Neuronal stem cell (in vitro differentiated cells): ENCODE measurements at regions not wholly inside any gene's neighbourhood (a gene's known extent, or its start where the extent isn't known, plus 50 kb on each side); places are given as distances from the start of the nearest gene placed in this dataset.
A peak's percentile ranks its signal among the peaks of the same experiment; 100 is the strongest.

ENCODE experiments used
- DNase-seq: peaks from one replicate; pipeline ENCODE4 v3.0.0-alpha.2; 2013; ENCODE audit warnings: low spot score
- H2AFZ ChIP-seq: one replicate; pipeline ENCODE4 v1.6.1; 2013; ENCODE audit warnings: mild to moderate bottlenecking, low read length, inconsistent platforms
- H2AK5ac ChIP-seq: 2 replicates; pipeline ENCODE4 v1.6.1; 2013; ENCODE audit warnings: low read depth, mild to moderate bottlenecking, inconsistent platforms, low read length, moderate library complexity, mixed read lengths
- H2BK120ac ChIP-seq: 2 replicates; pipeline ENCODE4 v1.6.1; 2013; ENCODE audit warnings: low read depth, mild to moderate bottlenecking, inconsistent platforms, low read length, moderate library complexity, mixed read lengths
- H2BK12ac ChIP-seq: one replicate; pipeline ENCODE4 v1.6.1; 2013; ENCODE audit warnings: low read length, inconsistent platforms
- H2BK15ac ChIP-seq: 2 replicates; pipeline ENCODE4 v1.6.1; 2013; ENCODE audit warnings: mild to moderate bottlenecking, low read length, inconsistent platforms, mixed read lengths
- H2BK5ac ChIP-seq: one replicate; pipeline ENCODE4 v1.6.1; 2013; ENCODE audit warnings: inconsistent platforms, mild to moderate bottlenecking, low read length, moderate library complexity
- H3K14ac ChIP-seq: one replicate; pipeline ENCODE4 v1.6.1; 2013; ENCODE audit warnings: low read length, inconsistent platforms
- H3K18ac ChIP-seq: 2 replicates; pipeline ENCODE4 v1.6.1; 2013; ENCODE audit warnings: low read length, inconsistent platforms
- H3K23ac ChIP-seq: 2 replicates; pipeline ENCODE4 v1.6.1; 2013; ENCODE audit warnings: low read depth, mild to moderate bottlenecking, mixed read lengths, low read length, inconsistent platforms; ENCODE audit not compliant: poor library complexity
- H3K27ac ChIP-seq: replicated peaks from 3 replicates; pipeline ENCODE4 v1.5.1; 2013; ENCODE audit warnings: low read length, inconsistent platforms
- H3K27me3 ChIP-seq, 3 experiments: 2 replicates each; pipeline ENCODE4 v1.6.1; 2013; ENCODE audit warnings: low read length in 3 of 3, mild to moderate bottlenecking in 2 of 3, inconsistent platforms in 1 of 3, low read depth in 1 of 3, mixed read lengths in 1 of 3, moderate library complexity in 1 of 3; ENCODE audit not compliant: control insufficient read depth in 3 of 3, insufficient read depth in 3 of 3
- H3K36me3 ChIP-seq, 2 donors: replicated peaks in 1 of 2; 2 replicates each; pipeline ENCODE4 v1.6.1; 2013; ENCODE audit warnings: low read length in 2 of 2; ENCODE audit not compliant: control insufficient read depth in 2 of 2, insufficient read depth in 2 of 2
- H3K4ac ChIP-seq: 2 replicates; pipeline ENCODE4 v1.6.1; 2013; ENCODE audit warnings: inconsistent platforms, mild to moderate bottlenecking, low read length, moderate library complexity
- H3K4me1 ChIP-seq, 2 donors: 1 replicate in 1 of 2; 2 replicates in 1 of 2; pipeline ENCODE4 v1.6.1; 2013; ENCODE audit warnings: low read length in 2 of 2, low read depth in 1 of 2; ENCODE audit not compliant: control insufficient read depth in 2 of 2, insufficient read depth in 1 of 2
- H3K4me2 ChIP-seq: one replicate; pipeline ENCODE4 v1.6.1; 2013; ENCODE audit warnings: mild to moderate bottlenecking, low read length, inconsistent platforms; ENCODE audit not compliant: insufficient read depth, poor library complexity, severe bottlenecking
- H3K4me3 ChIP-seq, 2 donors: 2 replicates each; pipeline ENCODE4 v1.5.1; 2013; ENCODE audit warnings: low read length in 2 of 2, mild to moderate bottlenecking in 2 of 2, inconsistent platforms in 1 of 2, moderate library complexity in 1 of 2
- H3K79me1 ChIP-seq: one replicate; pipeline ENCODE4 v1.6.1; 2013; ENCODE audit warnings: low read depth, mild to moderate bottlenecking, inconsistent platforms, low read length, moderate library complexity
- H3K9ac ChIP-seq: one replicate; pipeline ENCODE4 v1.6.1; 2013; ENCODE audit warnings: mild to moderate bottlenecking, low read depth, low read length, inconsistent platforms; ENCODE audit not compliant: poor library complexity
- H3K9me3 ChIP-seq, 2 donors: replicated peaks in 1 of 2; 2 replicates each; pipeline versions ENCODE3 to v1.6.1; 2013; ENCODE audit warnings: low read length in 2 of 2, mild to moderate bottlenecking in 2 of 2, inconsistent platforms in 1 of 2, low read depth in 1 of 2, mixed read lengths in 1 of 2, moderate library complexity in 1 of 2; ENCODE audit not compliant: control insufficient read depth in 2 of 2, insufficient read depth in 1 of 2
- H4K8ac ChIP-seq: one replicate; pipeline ENCODE4 v1.6.1; 2013; ENCODE audit warnings: low read depth, mild to moderate bottlenecking, inconsistent platforms, low read length, moderate library complexity
- H4K91ac ChIP-seq: one replicate; pipeline ENCODE4 v1.6.1; 2013; ENCODE audit warnings: low read length, low read depth, mild to moderate bottlenecking, inconsistent platforms; ENCODE audit not compliant: poor library complexity
- WGBS, 2 donors: extraction: QIAGEN DNeasy Blood & Tissue Kit; methylation state at CpG; one replicate each; pipeline ENCODE4 v1.1.7; 2013; ENCODE audit warnings: missing lambda C conversion rate in 2 of 2, mixed read lengths in 1 of 2; ENCODE audit not compliant: insufficient read length in 2 of 2, insufficient replicate concordance in 1 of 2; ENCODE audit errors: extremely low coverage in 2 of 2; 5-methylcytosine and 5-hydroxymethylcytosine counted together

DNA sequence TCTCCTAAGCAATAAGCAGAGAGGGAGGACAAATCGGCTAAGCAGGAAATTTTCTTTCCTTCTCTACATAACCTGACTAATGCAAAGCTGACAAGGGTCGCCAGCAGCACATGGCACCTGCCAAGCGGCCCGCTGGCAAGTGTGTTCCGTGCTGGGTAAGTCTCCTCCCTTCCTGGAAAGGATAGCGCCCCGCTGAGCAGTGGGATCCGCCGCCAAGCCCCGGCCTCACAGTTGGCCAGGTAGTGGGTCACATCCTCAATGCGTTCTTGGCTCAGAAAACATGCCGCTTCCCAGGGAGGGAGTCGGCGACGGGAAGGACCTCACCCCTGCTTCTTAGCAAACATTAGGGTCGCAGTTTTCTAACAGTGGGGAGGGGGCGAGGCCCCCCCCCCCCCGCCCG lies 488.9 kb upstream of the NUPR2 start:
- Histone ChIP-seq H3K4ac (no peak overlapping the region), H3K9ac (no peak overlapping the region), H3K4me1 (no peaks in the 10 kb centered on the region), H2BK5ac (no peak overlapping the region), H2AK5ac (no peak overlapping the region), H2BK12ac (no peak overlapping the region), H3K18ac (no peak overlapping the region), H2BK120ac (no peak overlapping the region), H3K79me1 (no peaks in the 10 kb centered on the region), H3K14ac (no peak overlapping the region), H3K27me3 (no peaks in the 10 kb centered on the region), H3K27ac (no peak overlapping the region), H4K8ac (no peak overlapping the region), H3K4me3 (no peak overlapping the region), H4K91ac (no peak overlapping the region), H2AFZ (no peak overlapping the region), H2BK15ac (no peak overlapping the region), H3K4me2 (no peak overlapping the region), H3K9me3 (peaks cover 0 to 8% of the 10 kb centered on the region in 2 donors), H3K36me3 (no peaks in the 10 kb centered on the region), H3K23ac (no peak overlapping the region)
- no CpG with 5 or more reads among the region's 19 CpGs for WGBS, 2 donors
- DNase-seq: no peak

GRCh38 chr7:56578612-56579011 lies 462.4 kb upstream of the NUPR2 start:
- no peak overlapping the region for H3K4ac ChIP-seq
- WGBS, 2 donors: no CpG with 5 or more reads among the region's 2 CpGs

DNA sequence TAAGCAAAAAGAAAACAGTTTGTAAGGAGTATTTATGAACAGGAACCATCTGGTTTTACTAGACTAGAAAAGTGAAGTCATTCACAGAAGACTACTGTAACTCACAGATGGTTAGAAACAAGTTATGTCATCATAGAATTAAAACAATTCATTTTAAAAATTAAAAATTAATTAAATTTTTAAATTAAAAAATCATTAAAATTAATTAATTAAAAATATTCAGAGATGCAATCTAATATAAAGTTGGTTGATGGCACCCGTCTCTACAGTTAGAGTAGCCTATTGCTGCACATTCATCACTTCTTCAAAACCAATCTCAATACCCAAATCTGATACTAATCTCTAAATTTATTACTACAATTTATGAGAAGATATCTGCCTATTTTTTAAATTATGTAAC lies 454.8 kb upstream of the NUPR2 start:
- Histone ChIP-seq H4K8ac (no peak overlapping the region), H3K14ac (no peak overlapping the region), H3K18ac (no peak overlapping the region), H2AFZ (no peak overlapping the region), H3K27me3 (no peaks in the 10 kb centered on the region), H3K23ac (no peak overlapping the region), H3K9ac (no peak overlapping the region), H3K36me3 (no peaks in the 10 kb centered on the region), H3K79me1 (no peaks in the 10 kb centered on the region), H2AK5ac (no peak overlapping the region), H4K91ac (no peak overlapping the region), H2BK15ac (no peak overlapping the region), H3K27ac (no peak overlapping the region), H2BK12ac (no peak overlapping the region), H2BK5ac (no peak overlapping the region), H2BK120ac (no peak overlapping the region), H3K9me3 (peaks cover 0 to 14% of the 10 kb centered on the region in 2 donors), H3K4ac (no peak overlapping the region), H3K4me3 (no peak overlapping the region), H3K4me1 (no peaks in the 10 kb centered on the region), H3K4me2 (no peak overlapping the region)
- no CpG with 5 or more reads among the region's 1 CpG for WGBS, 2 donors
- no peak for DNase-seq

More at GRCh38 chr7:56578612-56579011, 462.4 kb upstream of the NUPR2 start:
- Histone ChIP-seq H3K4me1 (no peaks in the 10 kb centered on the region), H3K36me3 (no peaks in the 10 kb centered on the region), H3K23ac (no peak overlapping the region), H2BK5ac (no peak overlapping the region), H2BK15ac (no peak overlapping the region), H4K8ac (no peak overlapping the region), H2AK5ac (no peak overlapping the region), H3K79me1 (no peaks in the 10 kb centered on the region), H2BK12ac (no peak overlapping the region), H3K9ac (no peak overlapping the region), H3K9me3 (peaks cover 0 to 11% of the 10 kb centered on the region in 2 donors), H3K4me2 (no peak overlapping the region), H2AFZ (no peak overlapping the region), H3K18ac (no peak overlapping the region), H3K27ac (no peak overlapping the region), H3K4me3 (no peak overlapping the region), H2BK120ac (no peak overlapping the region), H3K27me3 (no peaks in the 10 kb centered on the region), H3K14ac (no peak overlapping the region), H4K91ac (no peak overlapping the region)
- no peak for DNase-seq

- Histone ChIP-seq H2BK120ac (no peak overlapping the region), H2AFZ (no peak overlapping the region), H4K8ac (no peak overlapping the region), H3K18ac (no peak overlapping the region), H3K9ac (no peak overlapping the region), H3K9me3 (peaks cover 0 to 58% of the 10 kb centered on the region in 2 donors), H2BK12ac (no peak overlapping the region), H3K36me3 (no peaks in the 10 kb centered on the region), H4K91ac (no peak overlapping the region), H2BK15ac (no peak overlapping the region), H3K4me3 (peak overlapping the region in 1 of 2 donors; percentile 6), H3K23ac (no peak overlapping the region), H2BK5ac (no peak overlapping the region), H3K4me2 (no peak overlapping the region), H2AK5ac (no peak overlapping the region), H3K4ac (no peak overlapping the region), H3K27me3 (no peaks in the 10 kb centered on the region), H3K14ac (no peak overlapping the region), H3K27ac (no peak overlapping the region), H3K4me1 (no peaks in the 10 kb centered on the region), H3K79me1 (peaks cover 3% of the 10 kb centered on the region)
- DNase-seq: no peak
- WGBS, 2 donors: no CpG with 5 or more reads among the region's 37 CpGs
Observed at GRCh38 chr7:56538541-56539429, 422.6 kb upstream of the NUPR2 start.
